PFSK-1 (cell line): ENCODE measurements at regions not wholly inside any gene's neighbourhood (a gene's known extent, or its start where the extent isn't known, plus 50 kb on each side); places are given as distances from the start of the nearest gene placed in this dataset.

Experiments used
- FOXP2 ChIP-seq: optimal IDR thresholded peaks from 2 replicates; pipeline ENCODE3; 2011; ENCODE audit warnings: borderline replicate concordance, control low read depth, inconsistent platforms; ENCODE audit not compliant: insufficient read depth; ENCODE audit errors: extremely low read length, extremely low read depth
- POLR2AphosphoS5 ChIP-seq: IDR thresholded peaks from 2 replicates; pipeline ENCODE4 v1.6.1; 2012; ENCODE audit warnings: low read depth, mild to moderate bottlenecking, control low read depth, low read length, moderate library complexity
- SIN3A ChIP-seq: IDR thresholded peaks from 2 replicates; pipeline ENCODE4 v1.6.1; 2012; ENCODE audit warnings: mild to moderate bottlenecking, low read length, moderate library complexity, borderline replicate concordance; ENCODE audit not compliant: insufficient read depth
- TAF1 ChIP-seq: IDR thresholded peaks from 2 replicates; pipeline ENCODE4 v1.6.1; 2012; ENCODE audit warnings: low read length, control low read depth, borderline replicate concordance; ENCODE audit not compliant: insufficient read depth
- TF ChIP-seq, protein P1 (sequence below), 2 experiments: IDR thresholded peaks; 2 replicates each; pipeline versions ENCODE4 v1.6.1 to v1.8.0; 2011 to 2012; ENCODE audit warnings: low read depth in 2 of 2, low read length in 2 of 2, control low read depth in 1 of 2, inconsistent platforms in 1 of 2, mild to moderate bottlenecking in 1 of 2, moderate library complexity in 1 of 2; ENCODE audit not compliant: insufficient read depth in 1 of 2

DNA sequence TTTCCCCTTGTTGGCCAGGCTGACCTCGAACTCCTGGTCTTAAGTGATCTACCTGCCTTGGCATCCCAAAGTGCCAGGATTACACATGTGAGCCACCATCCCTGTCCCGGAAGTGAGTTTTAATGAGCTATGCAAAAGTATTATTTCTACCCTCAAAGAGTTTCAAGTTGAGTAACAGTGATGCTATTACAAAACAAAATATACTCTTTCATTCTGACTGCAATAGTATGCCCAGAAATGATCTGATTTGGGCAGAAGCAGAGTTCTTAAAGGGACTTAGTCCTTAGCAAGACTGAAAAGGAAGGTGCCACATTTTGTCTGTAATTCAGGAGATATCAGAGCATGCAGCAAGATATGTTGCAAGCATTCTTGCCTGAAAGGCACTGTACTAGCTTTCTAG lies 375.4 kb downstream of the NUF2 start:
- TF ChIP-seq POLR2AphosphoS5 (no peak), FOXP2 (no peak), TAF1 (no peak), SIN3A (no peak)
- TF ChIP-seq, protein P1, sequence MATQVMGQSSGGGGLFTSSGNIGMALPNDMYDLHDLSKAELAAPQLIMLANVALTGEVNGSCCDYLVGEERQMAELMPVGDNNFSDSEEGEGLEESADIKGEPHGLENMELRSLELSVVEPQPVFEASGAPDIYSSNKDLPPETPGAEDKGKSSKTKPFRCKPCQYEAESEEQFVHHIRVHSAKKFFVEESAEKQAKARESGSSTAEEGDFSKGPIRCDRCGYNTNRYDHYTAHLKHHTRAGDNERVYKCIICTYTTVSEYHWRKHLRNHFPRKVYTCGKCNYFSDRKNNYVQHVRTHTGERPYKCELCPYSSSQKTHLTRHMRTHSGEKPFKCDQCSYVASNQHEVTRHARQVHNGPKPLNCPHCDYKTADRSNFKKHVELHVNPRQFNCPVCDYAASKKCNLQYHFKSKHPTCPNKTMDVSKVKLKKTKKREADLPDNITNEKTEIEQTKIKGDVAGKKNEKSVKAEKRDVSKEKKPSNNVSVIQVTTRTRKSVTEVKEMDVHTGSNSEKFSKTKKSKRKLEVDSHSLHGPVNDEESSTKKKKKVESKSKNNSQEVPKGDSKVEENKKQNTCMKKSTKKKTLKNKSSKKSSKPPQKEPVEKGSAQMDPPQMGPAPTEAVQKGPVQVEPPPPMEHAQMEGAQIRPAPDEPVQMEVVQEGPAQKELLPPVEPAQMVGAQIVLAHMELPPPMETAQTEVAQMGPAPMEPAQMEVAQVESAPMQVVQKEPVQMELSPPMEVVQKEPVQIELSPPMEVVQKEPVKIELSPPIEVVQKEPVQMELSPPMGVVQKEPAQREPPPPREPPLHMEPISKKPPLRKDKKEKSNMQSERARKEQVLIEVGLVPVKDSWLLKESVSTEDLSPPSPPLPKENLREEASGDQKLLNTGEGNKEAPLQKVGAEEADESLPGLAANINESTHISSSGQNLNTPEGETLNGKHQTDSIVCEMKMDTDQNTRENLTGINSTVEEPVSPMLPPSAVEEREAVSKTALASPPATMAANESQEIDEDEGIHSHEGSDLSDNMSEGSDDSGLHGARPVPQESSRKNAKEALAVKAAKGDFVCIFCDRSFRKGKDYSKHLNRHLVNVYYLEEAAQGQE (IDR thresholded peaks at IDR 0.05; ENCODE audit: insufficient read depth in 1 of 2, low read depth in 2 of 2, low read length in 2 of 2), result no peak

DNA sequence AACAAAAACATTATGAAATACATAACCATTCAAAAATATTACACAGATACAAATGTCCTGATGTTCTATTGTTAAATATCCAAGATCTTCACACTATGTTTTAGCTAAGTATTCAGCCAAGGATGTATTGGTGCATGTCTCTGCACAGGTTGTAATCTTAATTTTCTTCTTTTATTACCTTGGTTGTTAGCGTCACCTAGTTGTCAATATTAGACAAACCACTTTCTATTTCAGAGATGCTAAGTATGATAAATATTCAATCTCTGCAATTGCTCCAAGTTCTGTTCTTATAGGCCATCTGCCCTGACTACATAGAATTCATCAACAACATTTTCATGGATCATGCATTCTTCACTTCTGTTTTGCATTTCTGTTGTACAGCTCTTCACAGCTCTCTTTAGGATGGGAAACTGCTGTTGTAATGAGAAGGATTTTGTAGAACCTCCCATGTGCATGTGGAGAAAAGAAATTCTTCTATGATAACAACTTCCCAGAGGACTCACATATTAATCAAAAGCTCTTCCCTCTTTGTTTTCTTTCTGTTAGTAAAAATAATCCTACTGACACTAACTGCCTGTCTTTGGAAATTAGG lies 380.1 kb downstream of the NUF2 start:
- TF ChIP-seq TAF1 (no peak), SIN3A (no peak), FOXP2 (no peak), POLR2AphosphoS5 (no peak)
- TF ChIP-seq, protein P1 (IDR thresholded peaks at IDR 0.05; ENCODE audit: insufficient read depth in 1 of 2, low read depth in 2 of 2, low read length in 2 of 2), result no peak

- TF ChIP-seq POLR2AphosphoS5, result no peak
- TF ChIP-seq TAF1, result no peak
- no peak for TF ChIP-seq SIN3A
- TF ChIP-seq, protein P1 (IDR thresholded peaks at IDR 0.05; ENCODE audit: insufficient read depth in 1 of 2, low read depth in 2 of 2, low read length in 2 of 2), result no peak
- TF ChIP-seq FOXP2, result no peak
Observed at GRCh38 chr1:163703794-163704193, 382.0 kb downstream of the NUF2 start.

DNA sequence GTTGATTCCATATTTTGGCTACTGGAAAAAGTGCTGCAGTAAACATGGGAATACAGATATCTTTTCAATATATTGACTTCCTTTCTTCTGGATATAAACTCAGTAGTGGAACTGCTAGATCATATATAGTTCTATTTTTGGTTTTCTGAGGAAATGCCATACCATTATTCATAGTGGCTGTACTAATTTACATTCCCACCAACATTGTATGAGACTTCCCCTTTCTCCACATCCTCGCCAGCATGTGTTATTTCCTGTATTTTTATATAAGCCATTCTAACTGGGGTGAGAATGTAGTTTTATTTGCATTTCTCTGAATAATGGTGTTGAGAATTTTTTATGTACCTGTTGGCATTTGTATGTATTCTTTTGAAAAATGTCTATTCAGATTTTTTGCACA lies 385.2 kb downstream of the NUF2 start:
- TF ChIP-seq, protein P1 (IDR thresholded peaks at IDR 0.05; ENCODE audit: insufficient read depth in 1 of 2, low read depth in 2 of 2, low read length in 2 of 2), result no peak
- no peak for TF ChIP-seq SIN3A
- TF ChIP-seq POLR2AphosphoS5, result no peak
- TF ChIP-seq TAF1, result no peak
- TF ChIP-seq FOXP2, result no peak
